ENCODE measurements at regions not wholly inside any gene's neighbourhood (a gene's known extent, or its start where the extent isn't known, plus 50 kb on each side); places are given as distances from the start of the nearest gene placed in this dataset.
"Not testable (repeated sequence)": the region's sequence is repeated elsewhere in the genome, so short reads cannot be mapped to it uniquely, and the experiment has no call there.

DNA sequence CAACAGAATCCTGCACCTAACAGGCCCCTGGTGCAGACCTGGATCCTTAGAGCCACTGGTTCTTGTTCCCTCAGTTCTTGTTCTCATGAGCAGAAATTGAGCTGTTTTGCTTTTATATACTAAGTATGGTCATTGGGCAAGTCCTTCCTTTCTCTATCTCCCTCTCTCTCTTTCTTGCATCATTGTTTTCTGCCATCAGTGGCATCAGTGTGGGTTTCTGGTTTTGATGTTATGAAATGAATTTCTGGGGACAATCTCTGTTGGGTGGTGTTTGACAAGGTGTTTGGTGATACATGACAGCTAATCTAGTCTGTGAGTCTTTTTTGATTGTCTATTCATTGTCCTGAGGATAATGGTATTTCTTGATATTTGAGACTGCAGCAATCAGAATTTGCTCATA is 168.0 kb upstream of the NOTCH2NLA start:
- TF ChIP-seq, protein P1, sequence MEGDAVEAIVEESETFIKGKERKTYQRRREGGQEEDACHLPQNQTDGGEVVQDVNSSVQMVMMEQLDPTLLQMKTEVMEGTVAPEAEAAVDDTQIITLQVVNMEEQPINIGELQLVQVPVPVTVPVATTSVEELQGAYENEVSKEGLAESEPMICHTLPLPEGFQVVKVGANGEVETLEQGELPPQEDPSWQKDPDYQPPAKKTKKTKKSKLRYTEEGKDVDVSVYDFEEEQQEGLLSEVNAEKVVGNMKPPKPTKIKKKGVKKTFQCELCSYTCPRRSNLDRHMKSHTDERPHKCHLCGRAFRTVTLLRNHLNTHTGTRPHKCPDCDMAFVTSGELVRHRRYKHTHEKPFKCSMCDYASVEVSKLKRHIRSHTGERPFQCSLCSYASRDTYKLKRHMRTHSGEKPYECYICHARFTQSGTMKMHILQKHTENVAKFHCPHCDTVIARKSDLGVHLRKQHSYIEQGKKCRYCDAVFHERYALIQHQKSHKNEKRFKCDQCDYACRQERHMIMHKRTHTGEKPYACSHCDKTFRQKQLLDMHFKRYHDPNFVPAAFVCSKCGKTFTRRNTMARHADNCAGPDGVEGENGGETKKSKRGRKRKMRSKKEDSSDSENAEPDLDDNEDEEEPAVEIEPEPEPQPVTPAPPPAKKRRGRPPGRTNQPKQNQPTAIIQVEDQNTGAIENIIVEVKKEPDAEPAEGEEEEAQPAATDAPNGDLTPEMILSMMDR (IDR thresholded peaks at IDR 0.05) = not testable (repeated sequence)
- not testable (repeated sequence) for TF ChIP-seq EZH2 (IDR thresholded peaks at IDR 0.05; ENCODE audit: borderline replicate concordance, insufficient read depth, low read depth, low read length, poor library complexity, severe bottlenecking)

Measured in B cell (primary cell).